Caco-2 (cell line): ENCODE measurements at regions not wholly inside any gene's neighbourhood (a gene's known extent, or its start where the extent isn't known, plus 50 kb on each side); places are given as distances from the start of the nearest gene placed in this dataset.

Experiments used
- BruUV-seq: library from RNA; stranded (reverse); fragments of 400-500 nt; replicated peaks from 2 replicates; lab custom pipeline; 2021; lab: Mats Ljungman, UMichigan
- CTCF ChIA-PET: fragments of 300-600 bp; sonication (Branson Sonifier 250); formaldehyde crosslinking; loops from one replicate; lab custom pipeline; 2022; ENCODE audit warnings: antibody characterized with exemption; lab: Charles Lee
- POLR2A ChIA-PET: fragments of 300-600 bp; sonication (Branson Sonifier 250); formaldehyde crosslinking; loops from one replicate; lab custom pipeline; 2022; ENCODE audit warnings: antibody characterized with exemption; lab: Charles Lee
- DNase-seq, 2 experiments: peaks; one replicate each; pipeline versions ENCODE4 v3.0.0 to v3.0.0-alpha.2; 2020 to 2022
- H3K27me3 ChIP-seq: replicated peaks from 2 replicates; pipeline ENCODE4 v1.6.0; 2011; ENCODE audit warnings: low read length; ENCODE audit not compliant: control insufficient read depth, insufficient read depth
- H3K36me3 ChIP-seq: 2 replicates; pipeline ENCODE4 v1.5.1; 2011; ENCODE audit warnings: low read length; ENCODE audit not compliant: control insufficient read depth, insufficient read depth
- H3K4me1 ChIP-seq: fragments of 250-450 bp; sonication (Bioruptor Pico); 2 replicates; pipeline ENCODE4 v1.5.1; 2020; ENCODE audit warnings: mild to moderate bottlenecking
- H3K4me3 ChIP-seq: 2 replicates; pipeline ENCODE4 v1.5.1; 2011; ENCODE audit warnings: low read depth, mild to moderate bottlenecking, control low read depth, low read length
- H3K9me3 ChIP-seq: fragments of 250-450 bp; sonication (Bioruptor Pico); 2 replicates; pipeline ENCODE4 v1.5.1; 2020; ENCODE audit warnings: mild to moderate bottlenecking, moderate library complexity
- H3K27ac Mint-ChIP-seq: one replicate; pipeline ENCODE4 v1.8.0; 2022; ENCODE audit warnings: mixed read lengths; ENCODE audit not compliant: unreplicated experiment
- H3K27me3 Mint-ChIP-seq: one replicate; pipeline ENCODE4 v1.8.0; 2022; ENCODE audit warnings: mixed read lengths; ENCODE audit not compliant: insufficient read depth, unreplicated experiment
- H3K36me3 Mint-ChIP-seq: one replicate; pipeline ENCODE4 v1.8.0; 2022; ENCODE audit warnings: mild to moderate bottlenecking, mixed read lengths; ENCODE audit not compliant: insufficient read depth, unreplicated experiment
- H3K4me1 Mint-ChIP-seq: one replicate; pipeline ENCODE4 v1.8.0; 2022; ENCODE audit warnings: low read depth, mixed read lengths; ENCODE audit not compliant: unreplicated experiment
- H3K4me3 Mint-ChIP-seq: one replicate; pipeline ENCODE4 v1.8.0; 2022; ENCODE audit warnings: mild to moderate bottlenecking, moderate library complexity, mixed read lengths; ENCODE audit not compliant: unreplicated experiment
- H3K9me3 Mint-ChIP-seq: one replicate; pipeline ENCODE4 v1.8.0; 2022; ENCODE audit warnings: mixed read lengths; ENCODE audit not compliant: unreplicated experiment
- intact Hi-C: fragments of 100-400 bp; cut with micrococcal nuclease; formaldehyde crosslinking; loops from one replicate; pipeline ENCODE4 v1.10.0; 2022; ENCODE audit not compliant: unreplicated experiment
- TF ChIP-seq, protein P1 (sequence below), 2 experiments: fragments of 200-600 bp in 1 of 2; IDR thresholded peaks; 1 replicate in 1 of 2; 2 replicates in 1 of 2; pipeline versions ENCODE4 v1.5.1 to v1.8.0; 2011 to 2022; ENCODE audit warnings: antibody characterized with exemption in 1 of 2, control low read depth in 1 of 2, inconsistent platforms in 1 of 2, low read depth in 1 of 2, low read length in 1 of 2, mild to moderate bottlenecking in 1 of 2, moderate library complexity in 1 of 2; ENCODE audit not compliant: insufficient read depth in 1 of 2, severe bottlenecking in 1 of 2, unreplicated experiment in 1 of 2

GRCh38 chr11:134679592-134679991 lies 267.6 kb upstream of the B3GAT1 start:
- no peaks in the 10 kb centered on the region for H3K9me3 ChIP-seq
- BruUV-seq = no TSS peak
- no peaks in the 10 kb centered on the region for H3K4me1 Mint-ChIP-seq
- TF ChIP-seq, protein P1, sequence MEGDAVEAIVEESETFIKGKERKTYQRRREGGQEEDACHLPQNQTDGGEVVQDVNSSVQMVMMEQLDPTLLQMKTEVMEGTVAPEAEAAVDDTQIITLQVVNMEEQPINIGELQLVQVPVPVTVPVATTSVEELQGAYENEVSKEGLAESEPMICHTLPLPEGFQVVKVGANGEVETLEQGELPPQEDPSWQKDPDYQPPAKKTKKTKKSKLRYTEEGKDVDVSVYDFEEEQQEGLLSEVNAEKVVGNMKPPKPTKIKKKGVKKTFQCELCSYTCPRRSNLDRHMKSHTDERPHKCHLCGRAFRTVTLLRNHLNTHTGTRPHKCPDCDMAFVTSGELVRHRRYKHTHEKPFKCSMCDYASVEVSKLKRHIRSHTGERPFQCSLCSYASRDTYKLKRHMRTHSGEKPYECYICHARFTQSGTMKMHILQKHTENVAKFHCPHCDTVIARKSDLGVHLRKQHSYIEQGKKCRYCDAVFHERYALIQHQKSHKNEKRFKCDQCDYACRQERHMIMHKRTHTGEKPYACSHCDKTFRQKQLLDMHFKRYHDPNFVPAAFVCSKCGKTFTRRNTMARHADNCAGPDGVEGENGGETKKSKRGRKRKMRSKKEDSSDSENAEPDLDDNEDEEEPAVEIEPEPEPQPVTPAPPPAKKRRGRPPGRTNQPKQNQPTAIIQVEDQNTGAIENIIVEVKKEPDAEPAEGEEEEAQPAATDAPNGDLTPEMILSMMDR (IDR thresholded peaks at IDR 0.05; ENCODE audit: insufficient read depth in 1 of 2, low read depth in 1 of 2, low read length in 1 of 2, severe bottlenecking in 1 of 2, unreplicated experiment in 1 of 2) = no peak
- ChIA-PET CTCF (no interaction called here), POLR2A (no interaction called here)
- no peak overlapping the region for H3K27ac Mint-ChIP-seq
- H3K27me3 ChIP-seq = no peaks in the 10 kb centered on the region
- H3K9me3 Mint-ChIP-seq = no peaks in the 10 kb centered on the region
- no peaks in the 10 kb centered on the region for H3K36me3 ChIP-seq
- H3K27me3 Mint-ChIP-seq = peaks cover 3% of the 10 kb centered on the region
- DNase-seq = peak in 1 of 2 experiments; percentile 23
- no peak overlapping the region for H3K4me3 Mint-ChIP-seq
- intact Hi-C loops = no loop called here
- no peaks in the 10 kb centered on the region for H3K36me3 Mint-ChIP-seq
- H3K4me1 ChIP-seq = no peaks in the 10 kb centered on the region
- no peak overlapping the region for H3K4me3 ChIP-seq

GRCh38 chr11:134678744-134679143 lies 266.7 kb upstream of the B3GAT1 start:
- BruUV-seq = no TSS peak
- H3K4me3 ChIP-seq = no peak overlapping the region
- Mint-ChIP-seq H3K4me1 (no peaks in the 10 kb centered on the region), H3K4me3 (no peak overlapping the region), H3K36me3 (no peaks in the 10 kb centered on the region), H3K9me3 (no peaks in the 10 kb centered on the region), H3K27me3 (peaks cover 3% of the 10 kb centered on the region), H3K27ac (no peak overlapping the region)
- H3K27me3 ChIP-seq = no peaks in the 10 kb centered on the region
- ChIA-PET POLR2A (no interaction called here), CTCF (no interaction called here)
- no peaks in the 10 kb centered on the region for H3K36me3 ChIP-seq
- no peaks in the 10 kb centered on the region for H3K4me1 ChIP-seq
- DNase-seq = peak in 1 of 2 experiments; percentile 22
- TF ChIP-seq, protein P1 (IDR thresholded peaks at IDR 0.05; ENCODE audit: insufficient read depth in 1 of 2, low read depth in 1 of 2, low read length in 1 of 2, severe bottlenecking in 1 of 2, unreplicated experiment in 1 of 2) = no peak
- intact Hi-C loops = no loop called here
- no peaks in the 10 kb centered on the region for H3K9me3 ChIP-seq

GRCh38 chr11:134677891-134678551 lies 266.0 kb upstream of the B3GAT1 start:
- no peaks in the 10 kb centered on the region for H3K36me3 Mint-ChIP-seq
- Histone ChIP-seq H3K9me3 (no peaks in the 10 kb centered on the region), H3K36me3 (no peaks in the 10 kb centered on the region), H3K4me3 (no peak overlapping the region), H3K27me3 (no peaks in the 10 kb centered on the region), H3K4me1 (no peaks in the 10 kb centered on the region)
- DNase-seq = peak in 1 of 2 experiments; percentile 18
- no peak overlapping the region for H3K27ac Mint-ChIP-seq
- no peaks in the 10 kb centered on the region for H3K4me1 Mint-ChIP-seq
- POLR2A ChIA-PET = no interaction called here
- intact Hi-C loops = no loop called here
- BruUV-seq = no TSS peak
- H3K27me3 Mint-ChIP-seq = peaks cover 3% of the 10 kb centered on the region
- H3K4me3 Mint-ChIP-seq = no peak overlapping the region
- TF ChIP-seq, protein P1 (IDR thresholded peaks at IDR 0.05; ENCODE audit: insufficient read depth in 1 of 2, low read depth in 1 of 2, low read length in 1 of 2, severe bottlenecking in 1 of 2, unreplicated experiment in 1 of 2) = no peak
- no peaks in the 10 kb centered on the region for H3K9me3 Mint-ChIP-seq
- CTCF ChIA-PET = no interaction called here
